Head of caudate nucleus (tissue), 42 donors: ENCODE measurements at regions not wholly inside any gene's neighbourhood (a gene's known extent, or its start where the extent isn't known, plus 50 kb on each side); places are given as distances from the start of the nearest gene placed in this dataset.

ENCODE experiments used
- DNase-seq, 42 donors: peaks; one replicate each; pipeline versions ENCODE4 v3.0.0 to v3.0.0-alpha.2; 2020 to 2021; ENCODE audit warnings: mixed read lengths in 7 of 42
- intact Hi-C: fragments of 100-400 bp; cut with DNase I; formaldehyde crosslinking; loops from one replicate; pipeline ENCODE4 v1.15.0; 2022

DNA sequence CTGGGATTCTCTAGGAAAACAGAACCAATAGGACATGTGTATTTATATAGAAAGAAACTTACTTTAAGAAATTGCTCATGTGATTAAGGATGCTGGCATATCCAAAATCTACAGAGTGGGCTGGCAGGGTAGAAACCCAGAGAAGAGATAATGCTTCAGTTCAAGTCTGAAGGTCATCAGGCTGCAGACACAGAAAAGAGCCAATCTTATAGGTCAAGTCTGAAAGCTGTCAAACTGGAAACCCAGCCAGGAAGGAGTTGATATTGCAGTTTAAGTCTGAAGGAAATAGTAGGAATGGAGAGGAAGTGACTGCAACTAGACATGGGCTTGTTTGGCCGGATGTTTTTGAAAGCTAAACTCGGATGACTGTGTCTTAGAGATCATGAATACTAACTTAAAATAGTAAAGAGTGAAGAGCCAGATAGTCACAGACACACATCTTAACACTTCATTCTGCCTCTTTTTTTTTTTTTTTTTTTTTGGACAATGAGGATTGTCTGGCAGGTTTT lies 125.3 kb upstream of the GPC6 start:
- no peak for DNase-seq
- intact Hi-C loops: no loop called here

DNA sequence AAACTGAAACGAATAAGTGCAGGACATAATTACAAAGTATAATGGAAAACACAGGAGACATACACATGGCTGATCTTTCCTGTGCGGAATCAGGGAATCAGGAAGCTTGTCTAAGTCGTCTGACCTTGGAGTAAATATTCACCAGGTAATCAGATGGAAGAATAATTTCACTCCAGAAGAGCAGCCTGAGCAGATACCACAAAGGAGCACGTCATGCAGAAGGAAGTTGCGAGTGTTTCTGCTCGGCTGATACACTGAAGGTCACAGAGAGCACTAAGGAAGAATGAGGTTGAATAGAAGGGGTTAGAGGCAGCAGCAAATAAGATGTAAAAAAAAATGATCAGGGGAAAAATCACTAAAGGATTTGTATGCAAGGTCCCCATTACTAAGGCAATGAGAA lies 122.3 kb upstream of the GPC6 start:
- DNase-seq: no peak
- intact Hi-C loops: no loop called here

DNA sequence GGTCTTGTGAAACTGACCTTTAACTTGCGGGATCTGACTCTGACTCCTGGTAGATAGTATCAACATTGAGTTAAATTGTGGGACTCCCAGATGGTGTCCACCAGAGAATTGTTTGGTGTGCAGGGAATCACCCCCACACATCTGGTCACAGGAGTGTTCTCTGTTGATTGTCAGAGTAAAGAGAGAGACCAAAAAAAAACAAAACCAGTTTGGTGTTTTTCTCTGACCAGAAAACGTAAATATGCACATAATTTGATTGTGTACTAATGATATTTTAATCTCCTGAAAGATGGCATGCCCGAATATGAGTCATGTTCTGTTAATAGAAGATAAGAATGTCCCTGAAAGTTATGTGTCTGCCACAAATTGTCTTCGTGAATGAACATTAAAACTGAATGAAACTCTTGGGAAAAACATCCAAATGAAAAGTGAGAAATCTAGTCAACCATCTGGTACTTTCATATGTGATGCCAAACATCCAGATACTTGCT lies 118.5 kb upstream of the GPC6 start:
- intact Hi-C loops: no loop called here
- DNase-seq: no peak

DNA sequence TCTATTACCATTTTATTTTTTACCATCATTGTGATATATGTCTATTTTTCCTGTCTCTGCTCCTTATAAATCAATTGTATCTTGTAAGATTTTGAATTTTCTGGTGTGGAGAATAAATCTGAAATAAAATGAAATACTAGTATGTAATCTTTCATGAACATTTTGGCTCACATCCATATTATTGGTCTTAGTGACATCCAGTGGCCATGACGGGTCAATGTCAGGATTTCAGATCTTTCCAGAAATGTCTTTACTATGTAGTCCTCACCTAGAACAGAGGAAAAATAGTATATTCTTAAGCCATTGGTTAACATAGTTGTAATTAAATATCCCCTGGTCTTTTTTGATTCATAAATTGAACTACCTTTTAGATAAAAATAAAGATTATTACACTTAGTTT lies 109.8 kb upstream of the GPC6 start:
- intact Hi-C loops: no loop called here
- DNase-seq: no peak

DNA sequence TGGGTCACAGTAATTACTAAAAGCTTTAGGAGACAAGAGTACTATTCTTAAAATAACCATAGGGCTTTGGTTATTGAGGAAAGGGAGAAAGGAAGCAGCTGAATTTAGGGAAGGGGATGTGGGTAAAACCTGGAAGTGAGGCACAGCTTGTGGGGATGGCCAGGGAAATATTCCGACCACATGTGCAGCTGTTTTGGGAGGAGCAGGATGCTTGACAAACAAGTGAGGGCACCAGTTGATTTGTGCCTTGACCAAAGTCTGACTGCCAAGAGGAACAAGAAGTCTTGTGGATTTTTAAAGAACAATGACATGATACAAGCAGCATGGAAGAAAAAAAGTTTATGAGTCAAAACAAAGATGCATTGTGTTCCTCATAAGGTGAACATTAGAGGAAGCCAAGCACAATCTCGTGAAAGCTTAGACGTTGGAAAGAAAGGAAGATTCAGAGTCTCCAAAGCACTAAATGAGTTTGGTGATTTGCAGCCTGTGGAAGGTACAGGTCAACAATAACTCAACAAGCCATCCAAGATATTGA lies 108.5 kb upstream of the GPC6 start:
- no peak for DNase-seq
- intact Hi-C loops: no loop called here

DNA sequence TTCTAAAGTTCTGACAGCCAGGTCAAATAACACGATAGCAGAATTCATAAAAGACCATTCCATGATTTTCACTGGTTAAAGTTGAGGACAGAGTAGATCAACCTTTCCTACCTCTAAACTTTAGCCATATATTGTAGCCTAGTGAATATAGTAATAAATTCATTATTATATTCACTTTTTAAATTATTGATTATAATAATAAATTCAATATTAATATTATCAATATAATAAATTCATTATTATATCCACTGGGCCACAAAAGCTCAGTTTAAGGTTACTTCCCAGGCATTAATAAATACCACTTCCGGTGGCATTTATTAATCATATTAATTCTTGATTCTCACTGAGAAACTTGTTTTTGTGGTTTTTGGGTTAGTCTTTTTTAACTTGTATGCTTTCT lies 85.7 kb upstream of the GPC6 start:
- intact Hi-C loops: no loop called here
- DNase-seq: no peak

DNA sequence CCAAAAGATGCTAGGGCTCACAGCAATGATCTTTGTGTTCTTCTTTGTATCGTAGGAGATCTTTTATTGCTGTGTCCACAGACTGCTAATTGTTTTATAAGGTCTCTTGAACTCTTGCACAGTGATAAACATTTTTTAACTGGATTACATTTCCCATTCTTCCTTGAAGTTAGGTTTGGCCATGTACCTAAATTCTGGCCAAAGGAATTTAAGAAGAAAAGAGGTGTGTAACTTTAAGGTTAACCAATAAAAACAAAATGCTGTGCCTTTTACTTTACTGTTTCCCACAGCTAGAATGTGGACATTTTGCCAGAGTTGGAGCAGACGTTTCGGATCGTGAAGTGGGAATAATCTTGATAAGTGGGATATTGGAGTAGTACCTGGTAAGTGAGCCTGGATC lies 82.6 kb upstream of the GPC6 start:
- intact Hi-C loops: no loop called here
- no peak for DNase-seq

DNA sequence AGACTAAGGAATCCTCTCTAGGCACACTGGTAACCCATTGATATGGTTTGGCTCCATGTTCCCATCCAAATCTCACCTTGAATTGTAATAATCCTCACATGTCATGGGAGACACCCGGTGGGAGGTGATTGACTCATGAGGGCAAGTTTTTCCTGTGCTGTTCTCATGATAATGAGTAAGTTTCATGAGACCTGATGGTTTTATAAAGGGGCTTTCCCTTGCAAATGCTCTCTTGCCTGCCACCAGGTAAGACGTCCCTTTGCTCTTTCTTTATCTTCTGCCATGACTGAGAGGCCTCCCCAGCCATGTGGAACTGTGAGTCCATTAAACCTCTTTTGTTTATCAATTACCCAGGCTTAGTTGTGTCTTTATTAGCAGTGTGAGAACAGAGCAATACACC lies 81.4 kb upstream of the GPC6 start:
- DNase-seq: no peak
- intact Hi-C loops: no loop called here

DNA sequence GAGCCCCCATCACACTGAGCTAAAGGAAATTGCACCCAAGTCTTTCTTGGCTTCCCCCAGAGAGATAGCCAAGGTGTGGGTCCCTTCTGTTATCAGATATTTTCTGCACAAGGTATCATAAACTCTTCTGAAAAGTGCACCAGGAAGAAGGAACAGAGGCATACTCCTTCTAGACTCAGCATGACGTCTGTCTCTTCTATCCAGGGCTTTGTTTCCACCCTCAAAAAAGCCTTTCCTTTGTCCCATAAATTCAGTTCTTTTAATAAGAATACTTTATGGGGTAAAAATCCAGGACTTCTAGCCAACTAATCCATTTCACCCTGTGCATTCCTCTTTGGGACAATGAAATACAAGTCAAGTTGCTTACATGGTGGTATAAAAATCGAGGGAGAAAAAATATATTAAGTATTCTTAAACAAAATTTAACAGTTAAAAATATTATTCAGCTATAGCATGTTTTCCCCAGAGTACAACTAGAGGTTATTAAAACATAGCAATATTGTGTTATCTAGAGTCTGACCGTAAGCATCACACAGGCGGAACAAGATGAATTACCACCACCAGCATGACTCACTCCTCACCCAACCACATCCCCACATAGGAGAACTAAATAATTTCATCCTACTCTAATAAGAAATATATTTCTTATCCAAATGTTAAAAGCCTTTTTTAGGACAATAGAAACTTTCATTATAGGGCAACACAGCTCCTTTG lies 79.9 kb upstream of the GPC6 start:
- no peak for DNase-seq
- intact Hi-C loops: no loop called here

DNA sequence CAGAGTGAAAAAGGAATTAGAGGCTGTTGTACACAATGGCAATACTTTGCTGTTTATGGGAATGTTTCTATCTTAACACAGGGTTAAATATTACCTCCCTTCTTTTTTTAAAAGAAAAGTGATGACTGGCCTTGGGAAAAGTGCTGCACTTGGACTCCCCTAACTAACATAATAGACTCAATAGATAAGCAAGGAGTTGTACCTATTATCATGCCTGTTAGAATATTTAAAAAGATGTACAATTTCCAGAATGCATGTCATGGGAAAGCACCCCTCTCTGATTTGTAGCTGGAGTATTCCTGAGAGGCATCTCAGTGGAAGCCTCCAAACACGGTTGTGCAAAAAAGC lies 79.3 kb upstream of the GPC6 start:
- intact Hi-C loops: no loop called here
- no peak for DNase-seq

DNA sequence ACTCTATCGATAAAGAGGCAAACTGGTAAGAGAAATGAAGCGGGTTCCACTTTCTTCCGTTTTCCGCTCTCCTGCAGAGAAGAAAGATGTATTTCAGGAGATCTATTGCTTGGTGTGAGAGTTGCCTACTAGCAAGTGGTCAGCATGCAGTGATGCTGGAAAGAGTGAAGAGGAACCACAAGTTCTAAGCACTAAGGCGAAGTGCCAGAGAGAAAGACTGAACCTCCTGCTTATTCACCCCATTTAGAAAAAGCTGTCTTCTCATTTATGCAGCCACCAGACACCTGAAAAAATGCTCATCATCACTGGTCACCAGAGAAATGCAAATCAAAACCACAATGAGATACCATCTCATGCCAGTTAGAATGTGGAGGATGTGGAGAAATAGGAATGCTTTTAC lies 78.7 kb upstream of the GPC6 start:
- intact Hi-C loops: no loop called here

DNA sequence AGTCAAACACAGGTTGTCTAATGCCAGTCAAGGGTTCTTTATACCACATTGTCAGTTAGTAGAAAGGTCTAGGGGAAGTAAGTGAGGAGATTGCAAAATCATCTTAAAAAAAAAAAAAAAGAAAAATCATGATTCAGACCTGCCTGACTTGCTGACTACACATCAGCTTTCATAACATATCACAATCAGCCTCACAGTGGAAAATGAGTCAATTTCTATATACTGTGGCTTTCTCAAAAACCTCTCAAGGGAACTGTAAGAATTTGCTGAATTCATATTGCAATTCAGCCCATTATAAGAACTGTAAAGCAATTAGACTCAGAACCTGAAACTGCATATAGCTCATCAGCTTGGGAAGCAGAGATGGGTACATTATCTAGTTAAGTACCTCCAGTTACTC lies 75.3 kb upstream of the GPC6 start:
- intact Hi-C loops: no loop called here
- DNase-seq: no peak

More for the DNA sequence above, 78.7 kb upstream of the GPC6 start:
- DNase-seq: no peak

DNA sequence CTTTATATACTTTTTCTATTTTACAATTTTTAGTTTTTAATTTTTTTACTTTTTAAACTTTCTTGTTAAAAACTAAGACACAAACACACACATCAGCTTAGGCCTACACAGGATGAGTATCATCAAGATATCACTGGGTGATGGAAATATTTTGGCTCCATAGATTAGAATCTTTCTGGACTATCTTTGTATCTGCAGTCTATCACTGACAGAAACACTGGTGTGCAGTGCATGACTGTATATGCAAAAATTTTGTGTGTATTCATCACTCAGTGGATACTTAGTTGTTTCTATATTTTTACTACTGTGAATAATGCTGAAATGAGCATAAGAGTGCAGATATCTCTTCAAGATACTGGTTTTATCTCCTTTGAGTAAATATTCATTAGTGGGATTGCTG lies 68.0 kb upstream of the GPC6 start:
- no peak for DNase-seq
- intact Hi-C loops: no loop called here

DNA sequence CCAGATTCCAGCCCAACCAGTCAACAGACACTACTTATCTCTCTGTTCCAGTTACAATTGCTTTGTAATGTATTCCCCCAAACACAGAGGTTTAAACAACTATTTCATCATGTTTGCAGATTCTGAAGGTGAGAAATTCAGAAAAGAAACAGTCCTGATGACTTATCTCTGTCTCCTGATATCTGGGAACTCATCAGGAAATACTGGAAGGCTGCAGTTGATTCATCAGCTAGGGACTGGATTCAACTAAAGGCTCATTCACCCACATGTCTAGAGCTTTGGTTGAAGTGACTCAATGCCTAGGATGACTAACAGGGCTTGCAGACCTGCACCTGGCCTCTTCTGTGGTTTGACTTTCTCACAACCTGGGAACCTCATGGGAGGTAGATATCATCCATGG lies 56.6 kb upstream of the GPC6 start:
- no peak for DNase-seq
- intact Hi-C loops: no loop called here

DNA sequence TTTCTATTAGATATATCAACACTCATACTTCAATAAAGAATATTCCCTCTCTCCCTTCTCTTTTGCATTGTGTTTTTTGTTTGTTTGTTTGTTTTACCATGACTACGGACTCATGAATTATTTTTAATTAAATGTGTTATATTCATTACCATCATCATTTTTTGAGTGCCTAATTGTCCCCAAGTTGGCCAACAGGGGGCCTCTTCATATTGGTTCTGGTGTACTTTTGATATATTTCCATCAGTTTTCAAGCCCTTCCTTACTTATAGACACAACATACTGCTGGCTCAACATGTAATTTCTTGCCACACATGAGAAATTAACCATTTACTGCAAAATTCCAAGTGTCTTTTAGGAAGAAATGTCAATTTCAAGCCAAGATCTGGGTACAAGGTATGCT lies 54.5 kb upstream of the GPC6 start:
- intact Hi-C loops: no loop called here
- DNase-seq: no peak

DNA sequence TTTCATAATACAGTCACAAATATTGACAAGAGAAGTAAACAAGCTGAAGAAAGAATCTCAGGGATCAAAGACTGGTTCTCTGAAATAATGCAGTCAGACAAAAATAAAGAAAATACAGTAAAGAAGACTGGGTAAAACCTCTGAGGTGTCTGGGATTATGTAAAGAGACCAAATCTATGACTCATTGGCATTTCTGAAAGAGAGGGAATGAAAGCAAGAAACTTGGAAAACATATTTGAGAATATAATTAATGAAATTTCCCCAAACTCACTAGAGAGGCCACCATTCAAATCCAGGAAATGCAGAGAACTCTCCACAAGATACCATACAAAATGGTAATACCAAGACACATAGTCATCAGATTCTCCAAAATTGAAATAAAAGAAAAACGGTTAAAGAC lies 53.0 kb upstream of the GPC6 start:
- no peak for DNase-seq
- intact Hi-C loops: no loop called here

DNA sequence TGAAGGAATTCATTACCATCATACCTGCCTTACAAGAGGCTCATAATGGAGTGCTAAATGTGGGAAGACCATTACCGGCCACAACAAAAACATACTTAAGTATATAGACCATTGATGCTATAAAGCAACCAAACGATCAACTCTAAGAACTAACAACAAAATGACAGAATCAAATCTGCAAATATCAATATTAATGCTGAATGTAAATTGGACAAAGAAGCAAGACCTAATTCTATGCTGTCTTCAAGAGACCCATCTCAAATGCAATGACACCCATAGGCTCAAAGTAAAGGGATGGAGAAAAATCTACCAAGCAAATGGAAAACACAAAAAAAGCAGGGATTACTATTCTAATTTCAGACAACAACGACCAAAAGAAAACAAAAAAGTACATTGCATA lies 52.3 kb upstream of the GPC6 start:
- no peak for DNase-seq
- intact Hi-C loops: no loop called here
